NB4 (cell line): ENCODE measurements at regions not wholly inside any gene's neighbourhood (a gene's known extent, or its start where the extent isn't known, plus 50 kb on each side); places are given as distances from the start of the nearest gene placed in this dataset.

Experiments
- MYC ChIP-seq: IDR thresholded peaks from 2 replicates; pipeline ENCODE4 v1.6.1; 2011; ENCODE audit warnings: low read depth, low read length
- POLR2A ChIP-seq: IDR thresholded peaks from 2 replicates; pipeline ENCODE4 v1.6.1; 2011; ENCODE audit warnings: mild to moderate bottlenecking; ENCODE audit not compliant: insufficient read length; ENCODE audit errors: extremely low read depth
- TF ChIP-seq, protein P1 (sequence below): IDR thresholded peaks from one replicate; pipeline ENCODE4 v1.5.1; 2012; ENCODE audit warnings: low read depth, low read length
- TF ChIP-seq, protein P2 (sequence below): IDR thresholded peaks from 2 replicates; pipeline ENCODE4 v1.6.1; 2011; ENCODE audit warnings: low read depth, low read length

GRCh38 chr4:13851085-13851940 is 223.8 kb upstream of the BOD1L1 start:
- TF ChIP-seq, protein P1, sequence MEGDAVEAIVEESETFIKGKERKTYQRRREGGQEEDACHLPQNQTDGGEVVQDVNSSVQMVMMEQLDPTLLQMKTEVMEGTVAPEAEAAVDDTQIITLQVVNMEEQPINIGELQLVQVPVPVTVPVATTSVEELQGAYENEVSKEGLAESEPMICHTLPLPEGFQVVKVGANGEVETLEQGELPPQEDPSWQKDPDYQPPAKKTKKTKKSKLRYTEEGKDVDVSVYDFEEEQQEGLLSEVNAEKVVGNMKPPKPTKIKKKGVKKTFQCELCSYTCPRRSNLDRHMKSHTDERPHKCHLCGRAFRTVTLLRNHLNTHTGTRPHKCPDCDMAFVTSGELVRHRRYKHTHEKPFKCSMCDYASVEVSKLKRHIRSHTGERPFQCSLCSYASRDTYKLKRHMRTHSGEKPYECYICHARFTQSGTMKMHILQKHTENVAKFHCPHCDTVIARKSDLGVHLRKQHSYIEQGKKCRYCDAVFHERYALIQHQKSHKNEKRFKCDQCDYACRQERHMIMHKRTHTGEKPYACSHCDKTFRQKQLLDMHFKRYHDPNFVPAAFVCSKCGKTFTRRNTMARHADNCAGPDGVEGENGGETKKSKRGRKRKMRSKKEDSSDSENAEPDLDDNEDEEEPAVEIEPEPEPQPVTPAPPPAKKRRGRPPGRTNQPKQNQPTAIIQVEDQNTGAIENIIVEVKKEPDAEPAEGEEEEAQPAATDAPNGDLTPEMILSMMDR: no peak
- no peak for TF ChIP-seq POLR2A
- TF ChIP-seq, protein P2, sequence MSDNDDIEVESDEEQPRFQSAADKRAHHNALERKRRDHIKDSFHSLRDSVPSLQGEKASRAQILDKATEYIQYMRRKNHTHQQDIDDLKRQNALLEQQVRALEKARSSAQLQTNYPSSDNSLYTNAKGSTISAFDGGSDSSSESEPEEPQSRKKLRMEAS: no peak
- TF ChIP-seq MYC: no peak
